Endothelial cell of umbilical vein (primary cell): ENCODE measurements at regions not wholly inside any gene's neighbourhood (a gene's known extent, or its start where the extent isn't known, plus 50 kb on each side); places are given as distances from the start of the nearest gene placed in this dataset.

Source experiments
- BruUV-seq: library from RNA; stranded (reverse); fragments of 400-500 nt; replicated peaks from 2 replicates; lab custom pipeline; 2021; lab: Mats Ljungman, UMichigan
- CTCF ChIA-PET: fragments of 300-600, 350-600 bp; sonication (Branson Sonifier 250); formaldehyde crosslinking; loops from one replicate; lab custom pipeline; 2021; ENCODE audit warnings: antibody characterized with exemption, inconsistent platforms; lab: Charles Lee
- POLR2A ChIA-PET: fragments of 300-600, 350-600 bp; sonication (Branson Sonifier 250); formaldehyde crosslinking; loops from one replicate; lab custom pipeline; 2021; ENCODE audit warnings: antibody characterized with exemption, inconsistent platforms; lab: Charles Lee
- DNase-seq: peaks from one replicate; pipeline ENCODE4 v3.0.0-alpha.2; 2011; ENCODE audit warnings: low read depth, low spot score
- FAIRE-seq: peaks from 2 replicates; lab custom pipeline; 2011; peaks lifted over from hg19 to GRCh38; lab: Jason Lieb, UNC
- H2AFZ ChIP-seq: 2 replicates; pipeline ENCODE4 v1.6.0; 2012; ENCODE audit warnings: low read depth, low read length, control low read depth, inconsistent platforms
- H3K27ac ChIP-seq: 2 replicates; pipeline ENCODE4 v1.5.1; 2011; ENCODE audit warnings: low read depth, mild to moderate bottlenecking, control low read depth, low read length, moderate library complexity; ENCODE audit not compliant: insufficient read depth
- H3K27me3 ChIP-seq, 2 experiments: 2 replicates each; pipeline versions ENCODE4 v1.6.0 to v1.6.1; 2011; ENCODE audit warnings: low read length in 2 of 2, mixed read lengths in 1 of 2; ENCODE audit not compliant: control insufficient read depth in 2 of 2, insufficient read depth in 2 of 2
- H3K36me3 ChIP-seq, 2 experiments: 2 replicates in 1 of 2; 3 replicates in 1 of 2; pipeline ENCODE4 v1.5.1; 2011; ENCODE audit warnings: low read length in 2 of 2, mild to moderate bottlenecking in 1 of 2, moderate library complexity in 1 of 2; ENCODE audit not compliant: control insufficient read depth in 2 of 2, insufficient read depth in 2 of 2; ENCODE audit errors: extremely low read depth in 1 of 2
- H3K4me1 ChIP-seq: 3 replicates; pipeline ENCODE4 v1.5.1; 2011; ENCODE audit warnings: mild to moderate bottlenecking, low read length; ENCODE audit not compliant: control insufficient read depth, insufficient read depth; ENCODE audit errors: extremely low read depth
- H3K4me2 ChIP-seq: 2 replicates; pipeline ENCODE4 v1.6.1; 2011; ENCODE audit warnings: low read length, control low read depth, mixed read lengths; ENCODE audit not compliant: insufficient read depth
- H3K4me3 ChIP-seq, 3 experiments: fragments of 200-600 bp in 1 of 3; sonication (generic), shearing (Covaris generic) in 1 of 3; replicated peaks in 1 of 3; 2 replicates each; pipeline ENCODE4 v1.5.1; 2011 to 2016; ENCODE audit warnings: control low read depth in 3 of 3, low read length in 3 of 3, mild to moderate bottlenecking in 2 of 3, inconsistent platforms in 1 of 3, low read depth in 1 of 3, moderate library complexity in 1 of 3; ENCODE audit not compliant: insufficient read depth in 1 of 3
- H3K79me2 ChIP-seq: 2 replicates; pipeline ENCODE4 v1.6.0; 2012; ENCODE audit warnings: low read length, inconsistent platforms; ENCODE audit not compliant: control insufficient read depth, insufficient read depth
- H3K9ac ChIP-seq: replicated peaks from 2 replicates; pipeline ENCODE3; 2011; ENCODE audit warnings: low read length, control low read depth; ENCODE audit not compliant: insufficient read depth; ENCODE audit errors: extremely low read depth
- H3K9me1 ChIP-seq: replicated peaks from 3 replicates; pipeline ENCODE4 v1.6.0; 2011; ENCODE audit warnings: mild to moderate bottlenecking, low read length; ENCODE audit not compliant: control insufficient read depth, insufficient read depth; ENCODE audit errors: extremely low read depth
- H3K9me3 ChIP-seq: replicated peaks from 2 replicates; pipeline ENCODE4 v1.5.1; 2012; ENCODE audit warnings: low read length, inconsistent platforms; ENCODE audit not compliant: control insufficient read depth, insufficient read depth
- H4K20me1 ChIP-seq: replicated peaks from 2 replicates; pipeline ENCODE3; 2011; ENCODE audit warnings: mild to moderate bottlenecking, low read length; ENCODE audit not compliant: control insufficient read depth, insufficient read depth; ENCODE audit errors: extremely low read depth
- EZH2 ChIP-seq: IDR thresholded peaks from 2 replicates; pipeline ENCODE4 v1.6.1; 2012; ENCODE audit warnings: borderline replicate concordance, low read depth, mild to moderate bottlenecking, moderate library complexity, low read length, inconsistent platforms; ENCODE audit not compliant: severe bottlenecking
- FOS ChIP-seq: IDR thresholded peaks from 2 replicates; pipeline ENCODE4 v1.6.1; 2011; ENCODE audit warnings: mild to moderate bottlenecking, low read length, moderate library complexity, borderline replicate concordance; ENCODE audit not compliant: insufficient read depth
- GATA2 ChIP-seq: IDR thresholded peaks from 2 replicates; pipeline ENCODE4 v1.7.0; 2011; ENCODE audit warnings: low read depth, mild to moderate bottlenecking, moderate library complexity, mixed read lengths, low read length; ENCODE audit not compliant: insufficient read length, insufficient read depth
- JUN ChIP-seq: IDR thresholded peaks from 2 replicates; pipeline ENCODE4 v1.6.1; 2011; ENCODE audit warnings: borderline replicate concordance, low read depth; ENCODE audit not compliant: insufficient read length, insufficient read depth
- MYC ChIP-seq: IDR thresholded peaks from one replicate; pipeline ENCODE4 v1.6.1; 2011; ENCODE audit warnings: mild to moderate bottlenecking, low read depth, low read length
- POLR2A ChIP-seq: IDR thresholded peaks from 2 replicates; pipeline ENCODE4 v1.6.1; 2012; ENCODE audit warnings: low read depth, mild to moderate bottlenecking, control low read depth, low read length
- POLR2AphosphoS5 ChIP-seq: IDR thresholded peaks from 2 replicates; pipeline ENCODE4 v1.6.1; 2012; ENCODE audit warnings: low read depth, mild to moderate bottlenecking, control low read depth, low read length, moderate library complexity; ENCODE audit not compliant: insufficient read depth
- dilution Hi-C: fragments of 300-500 bp; cut with MboI; formaldehyde crosslinking; loops from one replicate; pipeline ENCODE4 v1.15.0; 2019; ENCODE audit warnings: low sequenced_read_pairs; ENCODE audit not compliant: extremely low pct_ligation_motif_present
- intact Hi-C: fragments of 100-400 bp; cut with micrococcal nuclease; formaldehyde crosslinking; loops from one replicate; pipeline ENCODE4 v1.10.0; 2022
- TF ChIP-seq, protein P1 (sequence below): IDR thresholded peaks from 2 replicates; pipeline ENCODE4 v1.6.1; 2011; ENCODE audit not compliant: insufficient read depth, insufficient read length
- TF ChIP-seq, protein P2 (sequence below), 2 donors: IDR thresholded peaks; 1 replicate in 1 of 2; 2 replicates in 1 of 2; pipeline ENCODE4 v1.5.1; 2011; ENCODE audit warnings: low read length in 2 of 2, mild to moderate bottlenecking in 2 of 2, moderate library complexity in 2 of 2, control low read depth in 1 of 2, inconsistent platforms in 1 of 2, low read depth in 1 of 2; ENCODE audit not compliant: insufficient read depth in 1 of 2; ENCODE audit errors: extremely low read depth in 1 of 2

DNA sequence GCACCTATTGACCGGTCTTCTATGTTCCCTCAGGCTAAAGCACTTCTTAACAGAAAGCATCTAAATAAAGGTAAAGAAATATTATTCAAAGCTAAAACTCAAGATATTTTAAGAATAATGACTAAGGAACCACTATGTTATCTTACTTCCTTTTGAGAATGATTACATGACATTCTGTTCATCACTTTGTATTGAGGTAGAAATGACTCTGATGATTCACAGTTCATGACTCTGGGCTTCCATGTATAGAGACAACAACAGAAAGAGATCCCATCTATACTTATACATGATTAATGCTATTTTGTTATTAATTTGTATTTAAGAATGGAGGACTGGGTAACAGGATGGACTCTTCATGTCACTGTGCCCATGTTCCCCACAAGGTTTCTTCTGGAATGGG lies 218.3 kb upstream of the OR4E1 start:
- Histone ChIP-seq H3K27ac (peak overlapping the region; percentile 38), H3K36me3 (no peaks in the 10 kb centered on the region), H3K9me1 (no peaks in the 10 kb centered on the region), H2AFZ (peak overlapping the region; percentile 15), H3K4me2 (peak overlapping the region; percentile 44), H3K4me3 (no peak overlapping the region), H3K79me2 (no peaks in the 10 kb centered on the region), H3K4me1 (peaks cover 18% of the 10 kb centered on the region), H3K9me3 (no peaks in the 10 kb centered on the region), H3K9ac (no peak overlapping the region), H4K20me1 (no peaks in the 10 kb centered on the region), H3K27me3 (no peaks in the 10 kb centered on the region)
- DNase-seq (peak; percentile 47), FAIRE-seq (no peak)
- TF ChIP-seq GATA2 (peak; percentile 84), JUN (peak; percentile 39), FOS (peak; percentile 88)
- TF ChIP-seq, protein P1, sequence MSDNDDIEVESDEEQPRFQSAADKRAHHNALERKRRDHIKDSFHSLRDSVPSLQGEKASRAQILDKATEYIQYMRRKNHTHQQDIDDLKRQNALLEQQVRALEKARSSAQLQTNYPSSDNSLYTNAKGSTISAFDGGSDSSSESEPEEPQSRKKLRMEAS, result no peak
- intact Hi-C loops, result no loop called here
- dilution Hi-C loops, result no loop called here
- BruUV-seq, result no TSS peak
- CTCF ChIA-PET, result interaction anchor here (0.6 to 2.4 kb wide), 8 partner anchors 9 to 86 kb away, joined by 3 to 9 read pairs (median 7); no protein-coding TSS in a partner anchor
- POLR2A ChIA-PET, result no interaction called here

DNA sequence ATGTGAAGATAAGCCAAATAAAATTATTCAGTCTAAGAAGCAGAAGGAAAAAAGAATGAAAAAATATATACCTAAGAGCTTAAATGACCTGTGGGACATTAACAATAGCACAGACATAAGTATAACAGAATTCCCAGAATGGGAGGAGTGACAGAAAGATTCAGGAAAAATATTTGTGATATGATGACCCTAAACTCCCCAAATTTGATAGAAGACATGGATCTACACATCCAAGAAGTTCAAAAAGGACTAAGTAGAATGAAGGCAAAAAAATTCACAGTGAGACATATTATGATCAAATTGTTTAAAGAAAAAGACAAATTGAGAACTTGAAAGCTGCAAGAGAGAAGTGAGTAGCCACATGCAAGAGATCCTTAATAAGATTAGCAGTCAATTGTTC lies 211.4 kb upstream of the OR4E1 start:
- dilution Hi-C loops (no loop called here), intact Hi-C loops (no loop called here)
- no peak overlapping the region for H3K27ac ChIP-seq
- TF ChIP-seq GATA2, result no peak
- no peak for TF ChIP-seq JUN
- TF ChIP-seq, protein P1, result no peak
- TF ChIP-seq, protein P2, sequence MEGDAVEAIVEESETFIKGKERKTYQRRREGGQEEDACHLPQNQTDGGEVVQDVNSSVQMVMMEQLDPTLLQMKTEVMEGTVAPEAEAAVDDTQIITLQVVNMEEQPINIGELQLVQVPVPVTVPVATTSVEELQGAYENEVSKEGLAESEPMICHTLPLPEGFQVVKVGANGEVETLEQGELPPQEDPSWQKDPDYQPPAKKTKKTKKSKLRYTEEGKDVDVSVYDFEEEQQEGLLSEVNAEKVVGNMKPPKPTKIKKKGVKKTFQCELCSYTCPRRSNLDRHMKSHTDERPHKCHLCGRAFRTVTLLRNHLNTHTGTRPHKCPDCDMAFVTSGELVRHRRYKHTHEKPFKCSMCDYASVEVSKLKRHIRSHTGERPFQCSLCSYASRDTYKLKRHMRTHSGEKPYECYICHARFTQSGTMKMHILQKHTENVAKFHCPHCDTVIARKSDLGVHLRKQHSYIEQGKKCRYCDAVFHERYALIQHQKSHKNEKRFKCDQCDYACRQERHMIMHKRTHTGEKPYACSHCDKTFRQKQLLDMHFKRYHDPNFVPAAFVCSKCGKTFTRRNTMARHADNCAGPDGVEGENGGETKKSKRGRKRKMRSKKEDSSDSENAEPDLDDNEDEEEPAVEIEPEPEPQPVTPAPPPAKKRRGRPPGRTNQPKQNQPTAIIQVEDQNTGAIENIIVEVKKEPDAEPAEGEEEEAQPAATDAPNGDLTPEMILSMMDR (IDR thresholded peaks at IDR 0.05; ENCODE audit: extremely low read depth in 1 of 2, insufficient read depth in 1 of 2, low read depth in 1 of 2, low read length in 2 of 2), result no peak
- no peak for TF ChIP-seq POLR2A
- TF ChIP-seq POLR2AphosphoS5, result no peak
- no peak for TF ChIP-seq EZH2
- no peak for TF ChIP-seq MYC
- no peak for TF ChIP-seq FOS
- H3K4me1 ChIP-seq, result peaks cover 7% of the 10 kb centered on the region
- no peaks in the 10 kb centered on the region for H3K9me3 ChIP-seq
- no peaks in the 10 kb centered on the region for H3K27me3 ChIP-seq
- H4K20me1 ChIP-seq, result no peaks in the 10 kb centered on the region
- H2AFZ ChIP-seq, result no peak overlapping the region
- H3K9ac ChIP-seq, result no peak overlapping the region
- H3K36me3 ChIP-seq, result no peaks in the 10 kb centered on the region
- H3K4me3 ChIP-seq, result no peak overlapping the region
- ChIA-PET POLR2A (no interaction called here), CTCF (interaction anchor here (3.6 kb wide), 1 partner anchor 28 kb away, joined by 27 read pairs; no protein-coding TSS in a partner anchor)
- H3K79me2 ChIP-seq, result no peaks in the 10 kb centered on the region
- FAIRE-seq (no peak), DNase-seq (no peak)
- no peak overlapping the region for H3K4me2 ChIP-seq
- H3K9me1 ChIP-seq, result no peaks in the 10 kb centered on the region
- BruUV-seq, result no TSS peak
